Umbilical cord (tissue), 1 donor: ENCODE measurements at regions not wholly inside any gene's neighbourhood (a gene's known extent, or its start where the extent isn't known, plus 50 kb on each side); places are given as distances from the start of the nearest gene placed in this dataset.

ENCODE experiments used
- DNase-seq: peaks from one replicate; pipeline ENCODE4 v3.0.0-alpha.2; 2015; ENCODE audit warnings: low spot score

DNA sequence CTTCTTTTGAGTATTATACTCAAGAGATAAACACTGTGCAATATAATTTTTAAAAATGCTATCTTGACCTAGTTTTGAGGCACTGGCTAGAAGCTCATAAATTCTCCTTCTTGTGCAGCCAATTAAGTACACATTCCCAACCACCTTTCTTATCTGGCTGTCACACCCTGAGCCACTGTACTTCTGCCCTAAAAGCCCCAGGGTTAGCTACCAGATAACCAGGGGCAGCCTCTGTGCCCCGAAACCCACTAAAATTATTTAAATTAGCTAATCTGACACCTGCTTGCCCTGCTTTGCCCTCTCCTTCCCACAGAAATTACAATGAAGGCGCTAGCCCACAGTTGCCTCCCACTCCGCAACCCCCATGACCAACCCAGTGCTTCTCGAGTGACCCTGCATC is 597.3 kb upstream of the TYRP1 start:
- no peak for DNase-seq

DNA sequence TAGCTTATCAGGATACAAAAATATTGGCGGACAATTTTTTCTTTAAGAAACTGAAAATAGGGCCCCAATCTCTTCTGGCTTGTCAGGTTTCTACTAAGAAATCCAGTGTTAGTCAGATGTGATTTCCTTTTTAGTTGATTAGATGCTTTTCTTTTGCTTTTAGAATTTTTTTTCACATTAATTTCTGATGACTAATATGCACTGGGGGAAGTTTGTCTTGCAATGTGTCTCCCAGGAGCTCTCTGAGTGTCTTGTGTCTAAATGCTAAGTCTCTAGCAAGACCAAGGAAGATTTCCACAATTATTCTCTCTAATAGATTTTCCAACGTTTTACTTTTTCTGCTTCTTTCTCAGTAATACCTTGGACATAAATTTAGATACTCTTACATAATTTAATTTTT is 559.8 kb upstream of the TYRP1 start:
- no peak for DNase-seq

DNA sequence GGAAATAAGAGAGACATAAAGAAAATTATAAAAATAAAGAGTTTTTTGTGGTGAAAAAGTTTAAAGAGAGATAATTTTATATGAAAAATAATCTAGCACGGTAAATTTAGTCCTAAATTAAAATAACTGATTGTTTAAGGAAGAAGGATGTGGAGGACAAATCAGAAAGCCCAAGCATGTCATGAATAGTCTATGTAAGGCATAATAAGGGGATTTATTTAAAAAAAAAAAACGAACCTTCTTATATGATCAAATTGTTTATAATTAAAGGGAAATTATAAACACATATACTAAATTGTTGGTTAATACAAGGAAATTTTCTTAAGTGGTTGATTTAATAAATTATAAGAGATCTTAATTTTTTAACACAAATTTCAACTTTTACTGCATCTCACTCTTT is 551.8 kb upstream of the TYRP1 start:
- no peak for DNase-seq

DNA sequence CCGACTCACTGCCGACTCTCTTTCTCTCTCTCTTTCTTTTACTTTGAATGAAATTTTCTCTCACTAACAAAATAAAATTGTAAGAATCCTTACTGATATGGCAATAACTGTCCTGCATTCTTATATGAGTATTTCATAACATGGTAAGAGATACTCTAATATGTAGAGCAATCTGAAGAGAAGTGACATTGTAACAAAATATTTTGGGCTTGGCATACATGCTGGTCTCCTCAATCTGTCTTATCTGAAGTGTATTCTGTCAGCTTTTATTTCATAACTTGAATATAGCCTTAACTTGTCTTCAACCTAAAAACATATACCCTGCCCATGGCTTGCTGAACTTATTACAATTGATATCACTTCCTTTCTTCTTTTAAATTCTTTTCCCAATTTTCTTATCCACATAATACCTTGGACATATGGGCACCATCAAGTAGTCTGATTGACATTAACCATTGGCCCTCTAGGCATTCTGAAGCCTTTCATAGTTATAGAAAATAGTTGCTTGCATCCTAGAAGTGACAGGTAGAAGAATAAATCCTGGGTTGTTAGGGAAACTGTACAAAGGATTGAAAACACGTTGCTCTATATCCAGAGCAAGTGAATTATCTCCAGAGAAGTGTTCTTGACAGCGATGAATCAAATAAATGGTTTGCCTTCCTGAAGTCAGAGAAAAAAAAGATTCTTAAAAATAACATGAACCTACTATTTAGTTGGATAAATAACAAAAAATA is 537.6 kb upstream of the TYRP1 start:
- peak; percentile 21 for DNase-seq

DNA sequence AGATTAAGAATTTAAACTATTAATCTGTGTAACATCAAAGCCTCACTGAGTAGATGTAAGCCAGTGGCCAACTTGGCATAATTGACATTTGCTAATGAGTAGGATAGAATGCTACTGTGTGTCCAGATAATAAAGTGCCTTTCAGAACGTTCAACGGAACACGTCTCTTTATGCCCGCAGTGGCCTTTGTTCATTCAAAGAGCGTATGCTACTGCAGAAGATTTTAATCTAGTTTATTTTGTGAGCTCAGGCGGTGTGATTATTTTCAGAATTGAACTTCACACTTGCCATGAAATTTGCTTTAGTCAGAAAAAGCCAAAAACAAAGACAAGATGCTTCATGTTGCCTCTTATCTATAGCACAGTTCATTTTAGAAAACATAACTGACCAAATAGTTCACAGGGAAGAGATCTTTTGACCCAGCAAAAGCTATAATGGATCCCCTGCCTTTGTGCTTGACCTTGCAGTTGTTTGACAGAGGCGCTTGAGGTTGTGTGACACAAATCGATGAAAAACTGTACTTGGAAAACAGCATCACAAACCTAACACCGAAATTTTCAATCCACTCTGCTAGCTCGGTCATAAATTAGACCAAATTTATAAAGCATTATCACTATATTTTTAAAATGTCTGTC is 530.9 kb upstream of the TYRP1 start:
- DNase-seq: no peak

DNA sequence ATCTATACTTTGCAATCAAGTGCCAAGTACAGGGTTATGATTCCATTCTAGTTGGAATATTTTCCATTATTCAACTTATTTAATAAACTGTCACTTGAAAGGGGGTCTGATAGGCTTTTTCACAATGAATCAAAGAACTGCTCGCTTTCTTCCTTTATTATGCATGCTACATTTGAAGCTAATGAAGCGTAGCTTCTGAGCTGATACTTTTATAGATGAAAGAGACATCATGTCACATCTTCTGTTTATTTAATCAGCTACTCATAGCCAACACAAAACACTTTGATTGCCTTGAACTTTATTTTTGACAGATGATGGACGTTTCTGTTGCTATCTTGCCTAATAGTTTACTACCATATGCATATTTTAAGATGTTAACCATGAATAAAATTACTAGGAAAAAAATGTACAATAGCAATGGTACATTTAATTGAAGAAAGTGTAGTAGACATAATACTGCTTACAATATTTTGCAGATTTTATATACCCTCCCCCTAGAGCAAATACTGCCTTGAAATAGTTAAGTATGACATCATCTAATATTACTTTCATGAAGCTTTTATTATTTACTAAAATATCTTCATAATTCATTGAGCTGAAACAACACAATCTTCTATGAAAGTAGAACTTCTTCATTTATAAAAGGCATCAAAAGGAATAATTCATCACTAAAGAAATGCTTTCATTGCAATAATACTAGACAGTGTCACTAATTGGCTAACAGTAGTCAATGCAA is 529.3 kb upstream of the TYRP1 start:
- no peak for DNase-seq

DNA sequence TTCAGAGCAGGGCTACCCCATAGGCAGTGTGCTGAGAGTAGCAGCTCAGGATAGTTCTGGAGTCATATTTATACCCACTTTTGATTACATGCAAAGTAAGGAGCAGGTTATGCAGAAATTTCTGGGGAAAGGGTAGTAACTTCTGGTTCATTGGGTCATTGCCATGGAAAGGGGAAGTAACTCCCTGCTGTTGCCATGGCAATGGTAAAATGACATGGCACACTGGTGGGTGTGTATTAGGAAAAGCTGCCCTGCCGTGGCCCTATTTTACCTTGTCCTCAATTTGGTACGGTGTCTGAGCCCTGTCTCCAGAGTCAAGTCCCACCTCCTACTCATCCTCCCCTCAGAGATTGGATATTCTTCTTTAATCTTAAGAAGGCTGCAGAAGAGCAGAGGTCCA is 526.7 kb upstream of the TYRP1 start:
- DNase-seq: no peak

DNA sequence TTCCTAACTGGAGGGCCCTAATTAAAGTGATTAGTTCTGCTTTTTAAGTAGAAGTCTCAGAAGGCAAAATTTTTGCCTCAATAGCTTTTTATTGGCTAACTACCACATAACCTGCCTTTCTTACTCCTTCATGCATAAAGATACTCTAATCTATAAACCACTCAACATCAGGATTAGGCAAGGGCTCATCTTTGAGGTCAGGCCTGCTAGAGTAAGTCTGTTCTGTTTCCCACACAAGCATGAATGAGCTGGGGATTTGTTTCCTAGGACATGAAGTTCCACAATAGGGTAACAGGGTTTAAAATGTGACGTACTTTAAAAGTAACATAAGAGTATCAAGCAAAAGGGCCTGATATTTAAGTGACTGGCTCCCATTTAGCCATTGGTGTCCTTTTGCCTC is 522.7 kb upstream of the TYRP1 start:
- peak; percentile 85 for DNase-seq

DNA sequence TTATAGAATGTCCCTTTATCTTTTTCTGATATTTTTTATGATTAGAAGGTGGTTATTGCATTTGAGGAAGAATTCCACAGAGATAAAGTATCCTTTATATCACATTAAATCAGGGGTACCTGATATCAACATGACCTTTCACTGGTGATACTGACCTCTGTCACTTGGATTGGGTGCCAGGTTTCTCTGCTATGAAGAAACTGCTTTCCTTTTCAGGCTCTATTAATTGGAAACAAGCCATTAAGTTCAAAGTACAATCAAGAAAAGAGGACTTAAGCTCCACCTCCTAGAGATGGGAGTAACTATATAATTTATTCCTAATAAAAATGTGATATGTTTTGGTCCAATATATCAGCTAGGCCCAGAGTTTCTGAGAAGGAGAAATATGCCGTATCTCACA is 514.6 kb upstream of the TYRP1 start:
- no peak for DNase-seq

DNA sequence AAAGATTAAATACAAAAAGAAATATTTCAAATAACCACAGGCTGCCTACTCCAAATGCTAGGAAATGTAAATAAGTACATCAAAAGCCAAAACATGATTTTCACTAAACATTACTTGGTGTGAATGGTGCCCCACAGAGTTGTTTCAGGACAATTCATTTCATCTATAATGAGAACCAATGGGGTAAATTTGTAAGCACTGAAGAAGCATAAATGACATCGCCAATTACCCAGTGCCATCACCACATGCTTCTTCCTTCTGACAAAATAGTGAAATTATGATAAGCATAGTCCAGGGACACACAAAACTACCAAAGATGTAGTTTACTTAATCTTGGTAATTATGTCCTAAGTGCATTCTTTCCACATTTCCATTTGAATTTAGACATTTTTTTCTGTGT is 510.4 kb upstream of the TYRP1 start:
- no peak for DNase-seq

DNA sequence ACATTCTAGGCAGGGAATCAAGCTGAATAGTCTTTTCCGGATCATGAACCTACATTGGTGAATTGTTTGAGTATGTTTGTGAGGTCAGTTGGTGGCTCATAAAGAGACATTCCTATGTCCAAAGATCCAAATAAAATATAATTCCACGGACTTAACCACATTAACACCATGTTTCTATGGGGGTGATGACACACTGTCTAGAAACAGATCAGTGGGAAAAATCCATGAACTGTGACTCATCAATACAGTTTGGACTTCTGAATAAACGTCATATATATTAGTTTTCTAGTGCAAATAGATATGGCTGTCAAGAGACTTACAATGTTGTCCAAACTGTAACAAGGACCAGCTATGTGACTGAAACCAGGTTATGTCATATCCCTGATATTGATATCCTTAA is 509.9 kb upstream of the TYRP1 start:
- DNase-seq: no peak

DNA sequence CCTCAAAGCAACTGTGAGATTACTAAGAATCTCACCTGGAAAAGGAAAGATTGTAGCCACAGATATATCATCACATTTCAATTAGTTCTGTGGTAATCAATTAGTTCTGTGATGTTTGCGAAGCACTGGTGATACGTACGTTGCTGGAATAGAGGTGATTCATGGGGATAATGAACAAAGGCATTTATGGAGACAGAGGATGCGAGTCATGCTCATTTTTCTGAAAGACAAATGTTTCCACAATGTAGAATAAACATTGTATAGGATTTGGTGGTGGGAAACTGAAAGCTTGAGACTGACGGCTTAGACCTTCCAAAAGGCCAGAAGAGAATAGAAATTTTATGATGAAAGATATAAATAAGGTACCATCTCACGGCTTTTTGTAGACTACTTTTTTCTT is 507.3 kb upstream of the TYRP1 start:
- no peak for DNase-seq

DNA sequence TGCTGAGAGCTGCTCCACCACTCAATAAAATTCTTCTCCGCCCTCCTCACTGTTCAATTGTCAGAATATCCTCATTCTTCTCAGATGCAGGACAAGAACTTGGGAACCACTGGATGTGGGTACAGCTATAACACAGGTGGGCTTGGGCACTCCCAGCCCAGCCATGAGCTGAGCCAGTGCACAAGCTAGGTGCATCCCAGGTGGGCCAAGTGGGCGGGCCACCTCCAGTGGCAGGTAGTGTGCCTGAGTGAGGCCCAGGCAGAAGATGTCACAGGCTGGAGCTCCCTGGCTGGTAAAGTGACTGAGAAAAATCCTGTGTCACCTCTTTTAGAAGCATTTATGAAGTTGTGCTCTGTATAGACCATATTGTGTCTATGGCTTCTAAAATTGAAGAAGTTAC is 501.6 kb upstream of the TYRP1 start:
- DNase-seq: no peak

DNA sequence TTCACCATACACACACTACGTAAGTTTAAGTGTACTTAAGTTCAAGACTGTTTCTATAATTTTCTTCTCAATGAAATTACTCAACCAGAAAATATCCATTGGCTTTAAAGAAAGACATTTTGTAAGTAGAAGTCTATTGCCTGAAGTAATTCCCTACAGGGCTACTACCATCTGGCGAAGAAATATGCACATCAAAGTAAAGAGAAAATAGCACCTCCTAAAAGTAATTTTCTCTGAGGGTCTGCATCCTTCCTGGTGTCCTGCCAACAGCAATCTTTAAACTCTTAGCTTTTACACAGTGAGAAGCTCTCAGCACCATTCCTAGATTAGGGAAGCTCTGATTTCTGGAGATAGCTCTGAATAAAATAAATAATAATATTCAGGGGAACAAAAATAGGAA is 498.5 kb upstream of the TYRP1 start:
- DNase-seq: no peak

DNA sequence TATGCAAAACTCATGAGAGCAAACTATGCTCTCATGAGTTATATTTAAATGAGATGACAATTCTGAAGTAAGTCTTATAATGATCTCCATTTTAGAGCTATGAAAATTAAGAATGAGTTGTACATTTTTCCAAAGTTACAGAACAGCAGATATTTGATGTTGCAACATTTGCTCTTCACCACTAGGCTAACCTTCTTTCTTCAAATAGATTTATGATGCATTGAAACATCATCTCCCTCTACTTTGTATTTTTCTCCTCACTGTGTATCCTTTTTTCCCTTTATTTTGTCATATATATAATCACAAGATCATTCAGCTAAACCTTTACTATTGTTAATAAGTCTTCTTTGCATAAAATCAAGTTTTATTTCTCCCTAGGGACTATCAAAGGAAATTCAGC is 497.7 kb upstream of the TYRP1 start:
- DNase-seq: no peak

DNA sequence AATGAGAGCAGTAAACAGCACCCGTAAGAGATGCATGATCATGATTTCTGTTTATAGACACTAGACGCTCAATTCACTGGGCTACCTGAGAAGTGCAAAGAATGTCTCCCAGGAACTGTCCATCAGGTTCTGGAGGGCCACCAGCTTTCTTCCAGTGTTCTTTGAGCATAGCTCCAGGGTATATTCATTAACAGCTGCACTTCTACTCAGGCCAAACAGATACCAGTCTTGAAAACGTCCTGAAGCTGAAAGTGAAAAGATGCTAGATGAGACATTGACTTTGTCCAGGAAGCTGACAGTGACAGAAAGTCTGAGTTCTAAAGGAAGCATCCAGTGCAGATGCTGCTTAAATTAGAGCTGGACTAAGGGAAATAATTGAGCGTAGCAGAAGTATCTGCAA is 488.7 kb upstream of the TYRP1 start:
- DNase-seq: no peak

DNA sequence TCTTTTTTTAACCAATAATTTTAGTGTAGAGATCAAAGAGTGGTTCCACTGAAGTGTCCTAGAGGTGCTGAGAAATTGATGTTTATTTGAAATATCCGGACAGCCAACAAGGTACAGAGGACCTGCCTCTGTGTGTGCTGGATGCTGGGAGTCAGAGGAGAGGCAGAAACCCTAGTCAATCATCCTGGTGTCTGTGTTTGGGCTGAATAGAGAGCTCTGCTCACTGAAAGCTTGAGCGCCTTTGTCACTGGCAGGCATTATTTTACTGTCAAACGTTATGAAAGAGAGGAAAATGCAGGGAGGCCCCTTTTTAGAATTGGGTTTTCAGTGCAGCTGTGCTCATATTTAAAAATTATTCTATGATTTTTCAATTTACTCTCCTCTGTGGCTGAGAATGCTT is 480.3 kb upstream of the TYRP1 start:
- no peak for DNase-seq

DNA sequence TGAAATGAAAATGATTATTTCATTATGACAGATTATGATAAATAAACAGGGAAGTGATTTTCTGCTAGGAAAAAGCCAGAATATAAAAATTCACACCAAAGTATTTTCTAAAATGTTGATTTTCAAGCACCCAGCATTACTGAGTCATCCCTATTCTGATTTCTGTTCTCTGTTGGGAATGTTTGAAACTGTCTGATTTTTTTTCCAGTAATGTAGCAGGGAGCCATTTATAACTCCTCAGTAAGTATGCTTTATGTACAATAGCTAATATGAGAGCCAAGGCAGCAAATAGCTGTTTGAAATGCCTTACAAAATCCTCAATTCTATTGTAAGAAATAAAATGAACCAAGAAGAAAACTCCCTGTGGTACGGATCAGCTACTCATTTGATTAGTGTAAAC is 471.7 kb upstream of the TYRP1 start:
- peak; percentile 9 for DNase-seq

DNA sequence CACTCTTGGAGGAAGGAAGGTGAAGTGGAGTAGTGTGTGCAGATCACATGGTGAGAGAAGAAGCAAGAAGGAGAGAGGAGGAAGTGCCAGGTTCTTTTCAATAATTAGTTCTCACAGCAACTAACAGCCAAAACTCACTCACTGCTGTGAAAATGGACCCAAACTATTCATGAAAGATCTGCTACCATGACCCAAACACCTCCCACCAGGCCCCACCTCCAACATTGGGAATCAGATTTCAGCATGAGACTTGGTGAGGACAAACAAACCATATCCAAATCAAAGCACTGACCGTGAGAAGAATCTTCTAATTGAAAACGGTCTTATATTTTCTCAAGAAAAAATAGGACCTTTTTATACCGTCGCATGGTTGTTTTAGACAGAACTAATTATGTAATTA is 468.7 kb upstream of the TYRP1 start:
- DNase-seq: no peak

DNA sequence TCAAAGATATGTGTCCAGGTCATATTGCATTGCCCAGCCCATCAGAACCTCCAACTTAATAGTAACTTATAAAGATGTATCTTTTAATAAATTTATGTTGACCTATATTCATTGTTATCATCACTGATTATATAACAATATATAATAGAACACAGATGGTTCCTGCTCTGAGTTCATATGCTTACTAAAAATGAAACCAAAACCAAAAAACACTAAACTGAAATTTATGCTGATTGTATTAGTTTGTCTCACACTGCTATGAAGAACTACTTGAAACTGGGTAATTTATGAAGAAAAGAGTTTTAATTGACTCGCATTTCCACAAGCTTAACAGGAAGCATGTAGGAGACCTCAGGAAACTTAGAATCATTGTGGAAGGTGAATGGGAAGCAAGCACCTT is 462.5 kb upstream of the TYRP1 start:
- no peak for DNase-seq

DNA sequence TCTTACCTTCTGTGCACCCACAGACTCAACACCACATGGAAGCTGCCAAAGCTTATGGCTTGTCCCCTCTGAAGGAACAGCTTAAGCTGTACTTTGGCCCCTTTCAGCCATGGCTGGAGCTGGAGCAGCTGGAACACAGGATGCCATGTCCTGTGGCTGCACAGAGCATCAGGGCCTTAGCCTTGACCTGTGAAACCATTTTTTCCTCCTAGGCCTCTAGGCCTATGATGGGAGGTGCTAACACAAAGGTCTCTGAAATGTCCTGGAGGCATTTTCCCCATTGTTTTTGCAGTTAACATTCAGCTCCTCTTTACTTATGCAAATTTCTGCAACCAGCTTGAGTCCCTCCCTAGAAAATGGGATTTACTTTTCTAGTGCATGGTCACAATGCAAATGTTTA is 461.4 kb upstream of the TYRP1 start:
- DNase-seq: no peak

DNA sequence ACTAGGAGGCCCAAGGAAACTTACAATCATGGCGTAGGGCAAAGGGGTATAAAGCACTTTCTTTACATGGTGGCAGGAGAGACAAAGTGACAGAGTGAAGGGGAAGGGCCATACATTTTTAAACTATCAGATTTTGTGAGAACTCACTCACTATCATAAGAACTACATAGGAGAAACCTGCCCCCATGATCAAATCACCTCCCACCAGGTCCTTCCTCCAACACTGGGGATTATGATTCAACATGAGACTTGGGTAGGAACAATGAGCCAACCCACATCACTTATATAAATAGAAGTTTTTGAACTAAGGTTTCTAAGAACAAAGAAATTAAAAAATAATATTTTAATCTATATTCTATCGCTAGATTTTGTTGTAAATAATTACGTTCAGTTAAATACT is 460.3 kb upstream of the TYRP1 start:
- DNase-seq: no peak

DNA sequence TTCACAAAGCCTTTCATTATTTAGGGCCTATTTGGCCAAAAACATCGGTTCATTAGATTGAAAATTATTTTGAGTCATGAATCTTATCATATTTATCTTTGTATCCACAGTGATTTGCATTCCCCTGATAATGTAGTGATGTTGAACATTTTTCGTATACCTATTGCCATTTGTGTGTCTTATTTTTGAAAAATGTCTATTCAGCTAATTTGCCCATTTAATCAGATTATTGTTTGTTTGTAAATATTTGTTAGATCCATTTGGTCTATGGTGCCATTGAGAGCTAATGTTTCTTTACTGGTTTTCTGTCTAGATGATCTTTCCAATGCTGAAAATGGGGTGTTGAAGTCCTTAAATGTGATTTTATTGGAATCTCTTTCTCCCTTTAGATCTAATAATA is 439.2 kb upstream of the TYRP1 start:
- no peak for DNase-seq
